Heart left ventricle (tissue), 16 donors: ENCODE measurements at regions not wholly inside any gene's neighbourhood (a gene's known extent, or its start where the extent isn't known, plus 50 kb on each side); places are given as distances from the start of the nearest gene placed in this dataset.

Source experiments
- ATAC-seq, 4 donors: fragments of 200-7000 bp; cut with Tn5 transposase; one replicate each; pipeline ENCODE4 v1.9.1; 2020 to 2022; ENCODE audit warnings: moderate library complexity in 4 of 4, mild to moderate bottlenecking in 3 of 4, moderate number of reproducible peaks in 1 of 4
- DNase-seq, 5 donors: peaks; one replicate each; pipeline ENCODE4 v3.0.0-alpha.2; 2020
- H3K27ac ChIP-seq, 12 donors: fragments of 200-600 bp; sonication (generic) in 4 of 12; one replicate each; pipeline versions ENCODE4 v1.5.0 to v1.8.0; 2016 to 2022; ENCODE audit warnings: mild to moderate bottlenecking in 2 of 12
- H3K27me3 ChIP-seq, 9 donors: fragments of 200-600 bp; sonication (generic) in 2 of 9; one replicate each; pipeline versions ENCODE4 v1.5.1 to v1.8.0; 2016 to 2022; ENCODE audit warnings: mild to moderate bottlenecking in 3 of 9
- H3K36me3 ChIP-seq, 9 donors: fragments of 200-600 bp; sonication (generic) in 2 of 9; one replicate each; pipeline versions ENCODE4 v1.5.0 to v1.8.0; 2018 to 2022; ENCODE audit warnings: mild to moderate bottlenecking in 2 of 9
- H3K4me1 ChIP-seq, 12 donors: fragments of 200-600 bp; sonication (generic) in 4 of 12; one replicate each; pipeline versions ENCODE4 v1.5.0 to v1.8.0; 2016 to 2022; ENCODE audit warnings: mild to moderate bottlenecking in 3 of 12
- H3K4me3 ChIP-seq, 12 donors: fragments of 200-600 bp; sonication (generic) in 4 of 12; one replicate each; pipeline versions ENCODE4 v1.5.0 to v1.8.0; 2017 to 2022; ENCODE audit warnings: mild to moderate bottlenecking in 9 of 12, moderate library complexity in 4 of 12
- H3K9me3 ChIP-seq, 12 donors: fragments of 200-600 bp; sonication (generic) in 4 of 12; one replicate each; pipeline versions ENCODE4 v1.5.0 to v1.8.0; 2016 to 2022; ENCODE audit warnings: mild to moderate bottlenecking in 1 of 12
- POLR2A ChIP-seq, 2 donors: fragments of 450-650 bp; IDR thresholded peaks; one replicate each; pipeline ENCODE4 v1.6.1; 2017; ENCODE audit warnings: antibody characterized with exemption in 2 of 2, mild to moderate bottlenecking in 2 of 2, moderate library complexity in 2 of 2
- WGBS, 4 donors: extraction: QIAGEN DNeasy Blood & Tissue Kit in 2 of 4; methylation state at CpG; one replicate each; pipeline versions ENCODE4 v1.1.5 to v1.1.7; 2013 to 2018; 5-methylcytosine and 5-hydroxymethylcytosine counted together
- intact Hi-C, 10 donors: fragments of 100-400 bp; cut with DNase I; formaldehyde crosslinking; loops; one replicate each; pipeline versions ENCODE4 v1.11.1 to v1.14.2; 2022
- TF ChIP-seq, protein P1 (sequence below), 12 donors: fragments of 200-600 bp; sonication (generic) in 4 of 12; IDR thresholded peaks; one replicate each; pipeline versions ENCODE4 v1.5.0 to v1.8.0; 2018 to 2022; ENCODE audit warnings: antibody characterized with exemption in 12 of 12, mild to moderate bottlenecking in 5 of 12
- donor health status: ischemic (EF 13 %, LVEDD 7.1; RV severe dilation, severe dysfunction).
- donor health status: healthy with polysubstance abuse.
- donor health status: DM: no; HTN: yes; CAD: no.
- donor health status: DM: no; HTN: no; CAD: no.
- donor health status: ischemic (EF 25% LVEDD 6.9; RV normal size, moderate dysfunction).
- donor health status: ischemic (EF 25% LVEDD 5.7; RV mildly dilated, moderate dysfunction).
- donor health status: healthy.
- donor health status: DM: yes; HTN: yes; CAD: no.
- donor health status: ischemic (EF 35%, LVEDD 5.7; RV mildly dilated, moderate dysfunction).
- donor health status: nonischemic (EF 11% LVEDD 7.7; RV severe dilation, severe dysfunction).
- donor health status: DM: yes; HTN: yes; CAD: no.
- donor health status: PGD.
- donor health status: ischemic (EF 29% LVEDD 5.4; RV normal size, mild dysfunction).
- donor health status: nonischemic (EF 23%, LVEDD 6.1; RV moderate dilation, normal function).

DNA sequence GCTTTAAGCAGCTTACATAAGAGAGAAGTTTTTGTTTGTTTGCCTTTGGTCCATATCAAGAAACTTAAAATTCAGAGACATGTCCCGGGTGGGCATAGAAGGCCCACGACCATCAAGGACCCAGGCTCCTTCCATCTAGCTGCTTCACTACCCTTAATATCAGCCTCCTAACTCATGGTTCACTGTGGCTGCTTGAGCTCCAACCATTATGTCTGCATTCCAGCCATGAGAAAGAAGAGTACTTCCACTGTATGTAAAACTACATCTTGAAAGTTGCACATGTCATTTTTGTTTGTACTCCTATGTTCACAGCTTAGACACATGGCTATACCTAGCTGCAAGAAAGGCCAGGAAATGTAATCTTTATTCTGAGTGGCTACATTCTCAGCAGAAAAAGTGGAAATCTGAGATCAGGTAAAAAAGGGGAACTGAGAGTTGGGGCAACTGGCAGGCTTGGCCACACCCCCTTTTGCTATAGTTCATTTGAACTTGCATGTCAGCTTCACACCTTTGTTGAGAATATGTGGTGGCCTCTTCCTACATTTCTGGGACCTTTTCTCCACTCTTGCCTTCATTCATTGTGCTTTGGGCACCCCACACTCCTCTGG is 81.3 kb upstream of the TP53I11 start:
- Histone ChIP-seq H3K4me3 (no peak overlapping the region), H3K27ac (no peak overlapping the region), H3K4me1 (peaks cover 0 to 26% (median 2%) of the 10 kb centered on the region in 12 donors), H3K36me3 (no peaks in the 10 kb centered on the region), H3K27me3 (no peaks in the 10 kb centered on the region), H3K9me3 (peaks cover 0 to 3% (median 0%) of the 10 kb centered on the region in 12 donors)
- intact Hi-C loops: no loop called here
- ATAC-seq (no peak), DNase-seq (no peak)
- TF ChIP-seq, protein P1, sequence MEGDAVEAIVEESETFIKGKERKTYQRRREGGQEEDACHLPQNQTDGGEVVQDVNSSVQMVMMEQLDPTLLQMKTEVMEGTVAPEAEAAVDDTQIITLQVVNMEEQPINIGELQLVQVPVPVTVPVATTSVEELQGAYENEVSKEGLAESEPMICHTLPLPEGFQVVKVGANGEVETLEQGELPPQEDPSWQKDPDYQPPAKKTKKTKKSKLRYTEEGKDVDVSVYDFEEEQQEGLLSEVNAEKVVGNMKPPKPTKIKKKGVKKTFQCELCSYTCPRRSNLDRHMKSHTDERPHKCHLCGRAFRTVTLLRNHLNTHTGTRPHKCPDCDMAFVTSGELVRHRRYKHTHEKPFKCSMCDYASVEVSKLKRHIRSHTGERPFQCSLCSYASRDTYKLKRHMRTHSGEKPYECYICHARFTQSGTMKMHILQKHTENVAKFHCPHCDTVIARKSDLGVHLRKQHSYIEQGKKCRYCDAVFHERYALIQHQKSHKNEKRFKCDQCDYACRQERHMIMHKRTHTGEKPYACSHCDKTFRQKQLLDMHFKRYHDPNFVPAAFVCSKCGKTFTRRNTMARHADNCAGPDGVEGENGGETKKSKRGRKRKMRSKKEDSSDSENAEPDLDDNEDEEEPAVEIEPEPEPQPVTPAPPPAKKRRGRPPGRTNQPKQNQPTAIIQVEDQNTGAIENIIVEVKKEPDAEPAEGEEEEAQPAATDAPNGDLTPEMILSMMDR (IDR thresholded peaks at IDR 0.05): no peak
- TF ChIP-seq POLR2A (IDR thresholded peaks at IDR 0.05): no peak
- whole genome bisulfite sequencing, 4 donors: 92 to 100% (median 96%) methylated on average over 2 of the region's 2 CpGs

DNA sequence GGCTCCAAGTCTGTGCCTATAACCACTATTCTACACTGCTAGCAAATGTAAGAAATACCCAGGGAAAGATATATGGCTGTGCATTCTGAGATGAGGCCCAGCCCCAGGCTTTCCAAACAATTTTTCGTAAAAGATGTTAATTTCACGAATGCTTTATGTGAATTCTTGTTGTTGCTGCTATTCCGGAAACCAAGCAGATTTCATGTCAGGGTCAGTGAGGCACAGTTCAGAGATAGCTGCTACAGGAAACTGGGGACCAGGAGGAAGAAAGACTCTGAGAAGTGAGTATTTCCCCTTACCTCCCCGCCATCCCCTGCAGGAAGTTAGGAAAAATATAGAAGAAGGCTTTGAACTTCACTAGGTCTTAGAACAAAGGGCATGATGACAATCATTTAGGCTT is 84.7 kb upstream of the TP53I11 start:
- ATAC-seq: no peak
- H3K9me3 ChIP-seq: peaks cover 0 to 19% (median 4%) of the 10 kb centered on the region in 12 donors
- no peaks in the 10 kb centered on the region for H3K36me3 ChIP-seq
- H3K4me3 ChIP-seq: no peak overlapping the region
- H3K27ac ChIP-seq: no peak overlapping the region
- TF ChIP-seq, protein P1 (IDR thresholded peaks at IDR 0.05): no peak
- TF ChIP-seq POLR2A (IDR thresholded peaks at IDR 0.05): no peak
- peaks cover 0 to 5% (median 0%) of the 10 kb centered on the region in 12 donors for H3K4me1 ChIP-seq
- intact Hi-C loops: no loop called here
- DNase-seq: no peak
- H3K27me3 ChIP-seq: no peaks in the 10 kb centered on the region
- 82 to 91% (median 84%) methylated on average over 4 of the region's 4 CpGs for WGBS, 4 donors

DNA sequence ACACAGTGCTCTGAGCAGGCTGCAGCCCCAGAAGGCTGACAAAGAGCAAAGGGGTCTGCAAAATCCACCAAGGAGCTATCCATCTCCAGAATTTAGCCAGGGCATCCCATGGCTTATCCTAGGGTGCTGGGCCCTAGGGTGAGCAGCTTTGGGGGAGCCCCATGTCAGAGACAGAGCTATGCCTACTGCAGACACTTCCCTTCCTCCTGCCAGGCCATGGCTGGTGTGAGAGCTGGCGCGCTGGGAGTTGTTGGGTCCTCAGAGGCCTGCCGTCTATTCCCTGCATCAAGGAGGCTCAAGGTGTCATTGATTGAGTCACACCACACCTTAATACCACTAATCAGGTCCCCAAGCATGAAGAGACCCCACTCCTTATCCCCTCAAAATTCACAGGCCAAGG is 85.3 kb upstream of the TP53I11 start:
- H3K27me3 ChIP-seq: no peaks in the 10 kb centered on the region
- H3K27ac ChIP-seq: no peak overlapping the region
- no peaks in the 10 kb centered on the region for H3K36me3 ChIP-seq
- WGBS, 4 donors: 86 to 94% (median 91%) methylated on average over 3 of the region's 3 CpGs
- ATAC-seq: no peak
- H3K4me1 ChIP-seq: peaks cover 0 to 5% (median 0%) of the 10 kb centered on the region in 12 donors
- intact Hi-C loops: no loop called here
- DNase-seq: no peak
- no peak for TF ChIP-seq POLR2A (IDR thresholded peaks at IDR 0.05)
- TF ChIP-seq, protein P1 (IDR thresholded peaks at IDR 0.05): no peak
- peaks cover 0 to 19% (median 4%) of the 10 kb centered on the region in 12 donors for H3K9me3 ChIP-seq
- no peak overlapping the region for H3K4me3 ChIP-seq

DNA sequence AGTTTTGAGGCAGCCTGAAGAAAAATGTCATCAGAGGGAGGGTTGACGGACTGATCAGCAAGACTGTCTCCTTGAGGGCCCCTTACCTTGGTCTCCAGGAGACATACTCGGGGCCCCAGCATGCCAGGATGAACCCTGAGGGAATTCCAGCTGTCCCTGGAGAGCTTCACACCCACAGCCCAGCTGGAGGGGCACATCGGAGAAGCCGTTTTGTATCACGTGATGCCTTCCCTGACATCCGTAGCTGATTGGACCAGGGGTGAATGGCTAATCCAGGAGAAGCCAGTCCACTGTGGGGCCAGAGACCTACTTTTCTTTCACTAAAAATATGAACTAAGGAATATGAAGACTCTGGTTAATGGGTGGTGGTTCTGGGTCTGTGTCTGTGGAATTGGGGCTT is 86.0 kb upstream of the TP53I11 start:
- no peak overlapping the region for H3K4me3 ChIP-seq
- WGBS, 4 donors: 55 to 71% (median 69%) methylated on average over 6 of the region's 6 CpGs
- intact Hi-C loops: no loop called here
- H3K4me1 ChIP-seq: peaks cover 0 to 5% (median 0%) of the 10 kb centered on the region in 12 donors
- no peaks in the 10 kb centered on the region for H3K36me3 ChIP-seq
- DNase-seq: no peak
- TF ChIP-seq POLR2A (IDR thresholded peaks at IDR 0.05): no peak
- TF ChIP-seq, protein P1 (IDR thresholded peaks at IDR 0.05): no peak
- no peak overlapping the region for H3K27ac ChIP-seq
- no peaks in the 10 kb centered on the region for H3K27me3 ChIP-seq
- no peak for ATAC-seq
- peaks cover 0 to 19% (median 4%) of the 10 kb centered on the region in 12 donors for H3K9me3 ChIP-seq
